Transverse colon (tissue), 4 donors: ENCODE measurements at regions not wholly inside any gene's neighbourhood (a gene's known extent, or its start where the extent isn't known, plus 50 kb on each side); places are given as distances from the start of the nearest gene placed in this dataset.

ENCODE experiments used
- DNase-seq: peaks from one replicate; pipeline ENCODE4 v3.0.0-alpha.2; 2019
- H3K27ac ChIP-seq, 4 donors: fragments of 200-600 bp; sonication (generic); 2 replicates each; pipeline ENCODE4 v1.5.1; 2016 to 2018; ENCODE audit warnings: inconsistent platforms in 4 of 4
- H3K27me3 ChIP-seq: fragments of 200-600 bp; sonication (generic); 2 replicates; pipeline ENCODE4 v1.5.1; 2017; ENCODE audit warnings: inconsistent platforms
- H3K36me3 ChIP-seq, 4 donors: fragments of 200-600 bp; sonication (generic); 2 replicates each; pipeline ENCODE4 v1.5.1; 2017 to 2019; ENCODE audit warnings: inconsistent platforms in 4 of 4
- H3K4me1 ChIP-seq, 4 donors: fragments of 200-600 bp; sonication (generic); 2 replicates each; pipeline ENCODE4 v1.5.1; 2017 to 2020; ENCODE audit warnings: inconsistent platforms in 4 of 4
- H3K4me3 ChIP-seq, 4 donors: fragments of 200-600 bp; sonication (generic); 1 replicate in 1 of 4; 2 replicates in 3 of 4; pipeline versions ENCODE4 v1.5.1 to v1.6.1; 2017 to 2019; ENCODE audit warnings: inconsistent platforms in 4 of 4
- H3K9me3 ChIP-seq, 2 donors: fragments of 200-600 bp; sonication (generic); 2 replicates each; pipeline ENCODE4 v1.5.1; 2017 to 2019; ENCODE audit warnings: inconsistent platforms in 2 of 2
- EP300 ChIP-seq: sonication (generic); formaldehyde crosslinking; IDR thresholded peaks from one replicate; pipeline ENCODE4 v1.6.1; 2017; ENCODE audit warnings: antibody characterized with exemption, low read depth
- POLR2A ChIP-seq: fragments of 450-650 bp; IDR thresholded peaks from one replicate; pipeline ENCODE4 v1.6.1; 2016; ENCODE audit warnings: antibody characterized with exemption, mild to moderate bottlenecking, moderate library complexity
- POLR2AphosphoS5 ChIP-seq, 3 donors: sonication (generic); formaldehyde crosslinking; IDR thresholded peaks; one replicate each; pipeline ENCODE4 v1.6.1; 2016; ENCODE audit warnings: antibody characterized with exemption in 3 of 3
- WGBS, 2 donors: methylation state at CpG; one replicate each; pipeline ENCODE4 v1.1.5; 2018; ENCODE audit warnings: low coverage in 1 of 2; 5-methylcytosine and 5-hydroxymethylcytosine counted together
- in situ Hi-C, 4 donors: fragments of 200-750 bp; cut with MboI; loops; one replicate each; pipeline versions ENCODE4 v1.15.0 to v1.15.1; 2017; ENCODE audit warnings: low sequenced_read_pairs in 3 of 4, low pct_ligation_motif_present in 1 of 4, low pct_unique_long_range_greater_than_20kb in 1 of 4
- intact Hi-C: fragments of 100-400 bp; cut with DNase I; formaldehyde crosslinking; loops from one replicate; pipeline ENCODE4 v1.15.1; 2023; ENCODE audit warnings: low total_unique reads
- TF ChIP-seq, protein P1 (sequence below), 5 experiments: fragments of 200-600 bp in 3 of 5; fragments of 450-650 bp in 2 of 5; sonication (generic) in 3 of 5; IDR thresholded peaks; 1 replicate in 2 of 5; 2 replicates in 3 of 5; pipeline ENCODE4 v1.5.1; 2016 to 2017; ENCODE audit warnings: antibody characterized with exemption in 5 of 5, inconsistent platforms in 3 of 5, mild to moderate bottlenecking in 2 of 5, moderate library complexity in 1 of 5

GRCh38 chr6:8203337-8203736, 101.0 kb upstream of the EEF1E1 start:
- no peaks in the 10 kb centered on the region for H3K4me1 ChIP-seq
- WGBS, 2 donors = 84% methylated on average over 5 of the region's 5 CpGs; no CpG with 5 or more reads in 1 of the 2 donors
- H3K4me3 ChIP-seq = no peak overlapping the region
- no peak for TF ChIP-seq POLR2AphosphoS5 (IDR thresholded peaks at IDR 0.05)
- TF ChIP-seq EP300 = no peak
- no peak for TF ChIP-seq POLR2A
- no peaks in the 10 kb centered on the region for H3K27me3 ChIP-seq
- H3K9me3 ChIP-seq = no peaks in the 10 kb centered on the region
- no peak overlapping the region for H3K27ac ChIP-seq
- DNase-seq = no peak
- in situ Hi-C loops (loop anchor here in 2 of 4 donors (10.0 to 25.0 kb wide), 2 partner anchors 79 to 491 kb away; no protein-coding TSS in a partner anchor), intact Hi-C loops (no loop called here)
- H3K36me3 ChIP-seq = no peaks in the 10 kb centered on the region

DNA sequence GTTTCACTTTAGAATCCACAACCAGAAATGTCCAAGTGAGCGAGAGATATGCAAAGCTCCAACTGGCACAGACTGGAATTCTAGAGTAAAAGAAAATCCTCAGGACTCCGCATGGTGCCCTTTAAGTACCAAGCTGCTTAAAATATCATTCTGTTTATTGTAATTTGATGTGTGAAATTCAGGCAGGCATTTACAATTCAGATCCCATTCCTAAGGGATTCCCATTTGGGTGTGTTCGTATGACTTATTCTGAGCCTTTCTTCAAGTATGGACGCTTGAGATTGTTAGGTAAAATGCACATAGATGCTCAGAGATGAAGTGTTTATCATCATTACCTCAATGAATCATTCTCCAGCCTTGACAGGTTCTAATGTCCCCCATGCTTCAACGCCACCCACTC, 99.3 kb upstream of the EEF1E1 start:
- in situ Hi-C loops = loop anchor here in 2 of 4 donors (10.0 to 25.0 kb wide), 2 partner anchors 77 to 489 kb away; no protein-coding TSS in a partner anchor
- Histone ChIP-seq H3K27ac (no peak overlapping the region), H3K27me3 (no peaks in the 10 kb centered on the region), H3K4me3 (no peak overlapping the region), H3K36me3 (no peaks in the 10 kb centered on the region), H3K4me1 (no peaks in the 10 kb centered on the region), H3K9me3 (no peaks in the 10 kb centered on the region)
- no peak for DNase-seq
- TF ChIP-seq EP300 = no peak
- TF ChIP-seq POLR2AphosphoS5 (IDR thresholded peaks at IDR 0.05) = no peak
- no peak for TF ChIP-seq POLR2A
- intact Hi-C loops = no loop called here
- WGBS, 2 donors = 61 to 72% methylated on average over 5 of the region's 5 CpGs

DNA sequence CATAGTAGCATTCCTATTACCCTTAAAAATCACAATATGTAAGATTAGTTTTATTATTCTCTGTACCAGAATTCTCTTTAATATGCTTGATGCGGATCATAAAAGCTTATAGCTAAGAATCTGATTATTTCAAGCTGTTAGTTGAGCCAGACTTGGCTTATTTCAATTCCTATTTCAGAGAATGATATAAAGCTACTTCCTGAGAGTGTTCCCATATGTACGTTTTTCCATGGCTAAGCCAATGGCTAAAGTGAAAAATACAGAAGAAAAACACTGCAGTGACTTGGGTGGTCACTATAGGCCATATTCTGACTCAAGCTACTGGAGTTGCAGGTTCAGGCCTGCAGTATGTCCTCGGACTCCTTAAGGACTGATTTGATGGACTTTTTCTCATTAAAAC, 97.9 kb upstream of the EEF1E1 start:
- no peaks in the 10 kb centered on the region for H3K4me1 ChIP-seq
- in situ Hi-C loops (loop anchor here in 2 of 4 donors (10.0 to 25.0 kb wide), 2 partner anchors 75 to 488 kb away; no protein-coding TSS in a partner anchor), intact Hi-C loops (no loop called here)
- H3K36me3 ChIP-seq = no peaks in the 10 kb centered on the region
- no peaks in the 10 kb centered on the region for H3K9me3 ChIP-seq
- H3K27ac ChIP-seq = no peak overlapping the region
- no peaks in the 10 kb centered on the region for H3K27me3 ChIP-seq
- no peak for TF ChIP-seq POLR2A
- TF ChIP-seq EP300 = no peak
- no peak for TF ChIP-seq POLR2AphosphoS5 (IDR thresholded peaks at IDR 0.05)
- TF ChIP-seq, protein P1, sequence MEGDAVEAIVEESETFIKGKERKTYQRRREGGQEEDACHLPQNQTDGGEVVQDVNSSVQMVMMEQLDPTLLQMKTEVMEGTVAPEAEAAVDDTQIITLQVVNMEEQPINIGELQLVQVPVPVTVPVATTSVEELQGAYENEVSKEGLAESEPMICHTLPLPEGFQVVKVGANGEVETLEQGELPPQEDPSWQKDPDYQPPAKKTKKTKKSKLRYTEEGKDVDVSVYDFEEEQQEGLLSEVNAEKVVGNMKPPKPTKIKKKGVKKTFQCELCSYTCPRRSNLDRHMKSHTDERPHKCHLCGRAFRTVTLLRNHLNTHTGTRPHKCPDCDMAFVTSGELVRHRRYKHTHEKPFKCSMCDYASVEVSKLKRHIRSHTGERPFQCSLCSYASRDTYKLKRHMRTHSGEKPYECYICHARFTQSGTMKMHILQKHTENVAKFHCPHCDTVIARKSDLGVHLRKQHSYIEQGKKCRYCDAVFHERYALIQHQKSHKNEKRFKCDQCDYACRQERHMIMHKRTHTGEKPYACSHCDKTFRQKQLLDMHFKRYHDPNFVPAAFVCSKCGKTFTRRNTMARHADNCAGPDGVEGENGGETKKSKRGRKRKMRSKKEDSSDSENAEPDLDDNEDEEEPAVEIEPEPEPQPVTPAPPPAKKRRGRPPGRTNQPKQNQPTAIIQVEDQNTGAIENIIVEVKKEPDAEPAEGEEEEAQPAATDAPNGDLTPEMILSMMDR (IDR thresholded peaks at IDR 0.05) = no peak
- WGBS, 2 donors = 55 to 76% methylated on average over 3 of the region's 3 CpGs
- DNase-seq = no peak
- no peak overlapping the region for H3K4me3 ChIP-seq

- Histone ChIP-seq H3K27me3 (no peaks in the 10 kb centered on the region), H3K36me3 (no peaks in the 10 kb centered on the region), H3K4me3 (no peak overlapping the region), H3K9me3 (no peaks in the 10 kb centered on the region), H3K27ac (no peak overlapping the region), H3K4me1 (no peaks in the 10 kb centered on the region)
- intact Hi-C loops = no loop called here
- DNase-seq = no peak
- in situ Hi-C loops = no loop called here
- TF ChIP-seq, protein P1 (IDR thresholded peaks at IDR 0.05) = no peak
- TF ChIP-seq POLR2AphosphoS5 (IDR thresholded peaks at IDR 0.05) (no peak), EP300 (no peak), POLR2A (no peak)
- WGBS, 2 donors = 42 to 45% methylated on average over 4 of the region's 4 CpGs
Measured at GRCh38 chr6:8195714-8196102, 93.4 kb upstream of the EEF1E1 start.

DNA sequence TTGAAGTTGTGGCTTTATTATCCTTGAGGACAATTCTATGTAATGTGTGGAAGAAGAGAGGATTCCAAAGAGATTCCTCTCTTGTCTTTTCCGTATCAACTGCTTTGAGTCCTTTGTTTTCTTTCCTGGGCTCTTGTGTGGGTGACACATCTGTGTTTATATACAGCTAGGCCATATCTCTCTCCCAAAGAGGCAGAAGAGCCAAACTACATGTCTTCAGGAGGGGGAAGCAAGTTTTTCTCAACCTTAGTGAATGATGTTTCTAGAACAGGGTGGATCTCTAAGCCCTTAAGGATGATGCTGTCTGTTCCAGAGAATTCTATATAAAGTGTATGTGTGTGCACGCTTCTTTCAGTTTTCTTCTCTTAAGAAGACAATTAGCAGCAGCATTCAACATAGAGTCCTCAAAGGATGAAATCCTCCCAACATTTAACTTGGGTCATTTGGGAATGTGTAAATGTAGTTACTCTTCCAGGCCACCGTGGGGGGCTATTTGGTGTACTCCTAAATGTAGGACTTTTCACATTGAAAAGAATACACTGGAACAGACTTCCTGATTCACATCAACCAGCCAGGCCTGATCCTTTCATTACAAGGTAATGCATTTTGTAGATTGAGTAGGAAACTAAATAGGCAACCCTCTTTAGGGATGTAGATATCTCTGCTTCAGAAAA, 92.8 kb upstream of the EEF1E1 start:
- TF ChIP-seq POLR2A = no peak
- no peak for TF ChIP-seq EP300
- TF ChIP-seq, protein P1 (IDR thresholded peaks at IDR 0.05) = no peak
- no peak for TF ChIP-seq POLR2AphosphoS5 (IDR thresholded peaks at IDR 0.05)
- WGBS, 2 donors = 61 to 75% methylated on average over 2 to 3 of the region's 3 CpGs
- intact Hi-C loops (no loop called here), in situ Hi-C loops (no loop called here)
- H3K27ac ChIP-seq = no peak overlapping the region
- no peaks in the 10 kb centered on the region for H3K36me3 ChIP-seq
- H3K27me3 ChIP-seq = no peaks in the 10 kb centered on the region
- H3K4me1 ChIP-seq = no peaks in the 10 kb centered on the region
- DNase-seq = no peak
- no peaks in the 10 kb centered on the region for H3K9me3 ChIP-seq
- no peak overlapping the region for H3K4me3 ChIP-seq
